Hepatocyte (in vitro differentiated cells): ENCODE measurements at regions not wholly inside any gene's neighbourhood (a gene's known extent, or its start where the extent isn't known, plus 50 kb on each side); places are given as distances from the start of the nearest gene placed in this dataset.

ENCODE experiments used
- EZH2 ChIP-seq: fragments of 200-600 bp; sonication (generic); IDR thresholded peaks from 2 replicates; pipeline ENCODE4 v1.6.1; 2016; ENCODE audit warnings: antibody characterized with exemption, mild to moderate bottlenecking, borderline replicate concordance
- EZH2phosphoT487 ChIP-seq: fragments of 200-600 bp; sonication (generic); IDR thresholded peaks from one replicate; pipeline ENCODE4 v1.6.1; 2018; ENCODE audit warnings: antibody characterized with exemption, mild to moderate bottlenecking, low read depth, moderate library complexity; ENCODE audit not compliant: unreplicated experiment, severe bottlenecking
- TF ChIP-seq, protein P1 (sequence below): fragments of 200-600 bp; sonication (generic); IDR thresholded peaks from 2 replicates; pipeline ENCODE4 v1.5.1; 2016; ENCODE audit warnings: antibody characterized with exemption, mild to moderate bottlenecking; ENCODE audit not compliant: poor library complexity

DNA sequence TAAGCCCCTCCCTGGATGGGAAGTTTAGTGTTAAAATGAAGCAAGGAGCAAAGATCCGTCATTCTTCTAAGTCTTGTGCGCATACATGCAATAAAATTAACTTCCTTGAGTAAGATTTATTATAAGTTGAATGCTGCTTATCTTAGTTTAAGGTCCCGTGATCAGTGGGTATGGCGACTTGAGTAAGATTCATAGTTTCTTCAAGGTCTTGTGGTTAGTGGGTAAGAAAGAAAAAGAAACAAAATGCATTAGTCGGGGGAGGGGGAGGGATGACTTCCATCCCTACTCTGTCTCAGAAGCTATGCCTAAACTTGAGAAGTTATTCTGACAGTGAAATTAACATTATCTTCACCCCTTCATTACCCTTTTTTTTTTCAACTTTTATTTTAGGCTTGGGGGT lies 127.3 kb upstream of the MAGEB16 start:
- TF ChIP-seq, protein P1, sequence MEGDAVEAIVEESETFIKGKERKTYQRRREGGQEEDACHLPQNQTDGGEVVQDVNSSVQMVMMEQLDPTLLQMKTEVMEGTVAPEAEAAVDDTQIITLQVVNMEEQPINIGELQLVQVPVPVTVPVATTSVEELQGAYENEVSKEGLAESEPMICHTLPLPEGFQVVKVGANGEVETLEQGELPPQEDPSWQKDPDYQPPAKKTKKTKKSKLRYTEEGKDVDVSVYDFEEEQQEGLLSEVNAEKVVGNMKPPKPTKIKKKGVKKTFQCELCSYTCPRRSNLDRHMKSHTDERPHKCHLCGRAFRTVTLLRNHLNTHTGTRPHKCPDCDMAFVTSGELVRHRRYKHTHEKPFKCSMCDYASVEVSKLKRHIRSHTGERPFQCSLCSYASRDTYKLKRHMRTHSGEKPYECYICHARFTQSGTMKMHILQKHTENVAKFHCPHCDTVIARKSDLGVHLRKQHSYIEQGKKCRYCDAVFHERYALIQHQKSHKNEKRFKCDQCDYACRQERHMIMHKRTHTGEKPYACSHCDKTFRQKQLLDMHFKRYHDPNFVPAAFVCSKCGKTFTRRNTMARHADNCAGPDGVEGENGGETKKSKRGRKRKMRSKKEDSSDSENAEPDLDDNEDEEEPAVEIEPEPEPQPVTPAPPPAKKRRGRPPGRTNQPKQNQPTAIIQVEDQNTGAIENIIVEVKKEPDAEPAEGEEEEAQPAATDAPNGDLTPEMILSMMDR, result no peak
- no peak for TF ChIP-seq EZH2
- no peak for TF ChIP-seq EZH2phosphoT487
